HUES64 (cell line): ENCODE measurements at regions not wholly inside any gene's neighbourhood (a gene's known extent, or its start where the extent isn't known, plus 50 kb on each side); places are given as distances from the start of the nearest gene placed in this dataset.

ENCODE experiments used
- H3K27ac ChIP-seq: 2 replicates; pipeline ENCODE4 v1.7.0; 2013; ENCODE audit warnings: low read depth, low read length, inconsistent platforms
- H3K27me3 ChIP-seq: 2 replicates; pipeline ENCODE4 v1.6.1; 2013; ENCODE audit warnings: mild to moderate bottlenecking, low read length; ENCODE audit not compliant: insufficient read depth
- H3K36me3 ChIP-seq: 2 replicates; pipeline ENCODE4 v1.6.1; 2013; ENCODE audit warnings: mild to moderate bottlenecking, low read length; ENCODE audit not compliant: insufficient read depth
- H3K4me1 ChIP-seq: 2 replicates; pipeline ENCODE4 v1.6.1; 2013; ENCODE audit warnings: mild to moderate bottlenecking, low read length, moderate library complexity; ENCODE audit not compliant: insufficient read depth
- H3K4me3 ChIP-seq: 2 replicates; pipeline ENCODE4 v1.5.1; 2013; ENCODE audit warnings: mild to moderate bottlenecking, low read length, moderate library complexity
- H3K9ac ChIP-seq: 2 replicates; pipeline ENCODE4 v1.6.1; 2013; ENCODE audit warnings: mild to moderate bottlenecking, low read depth, low read length
- H3K9me3 ChIP-seq: 2 replicates; pipeline ENCODE4 v1.6.1; 2013; ENCODE audit warnings: low read depth, low read length; ENCODE audit not compliant: insufficient read depth
- WGBS: fragments of 150-250, 120-280 bp; methylation state at CpG from one replicate; pipeline ENCODE4 v1.1.7; 2013; ENCODE audit warnings: missing lambda C conversion rate; 5-methylcytosine and 5-hydroxymethylcytosine counted together

DNA sequence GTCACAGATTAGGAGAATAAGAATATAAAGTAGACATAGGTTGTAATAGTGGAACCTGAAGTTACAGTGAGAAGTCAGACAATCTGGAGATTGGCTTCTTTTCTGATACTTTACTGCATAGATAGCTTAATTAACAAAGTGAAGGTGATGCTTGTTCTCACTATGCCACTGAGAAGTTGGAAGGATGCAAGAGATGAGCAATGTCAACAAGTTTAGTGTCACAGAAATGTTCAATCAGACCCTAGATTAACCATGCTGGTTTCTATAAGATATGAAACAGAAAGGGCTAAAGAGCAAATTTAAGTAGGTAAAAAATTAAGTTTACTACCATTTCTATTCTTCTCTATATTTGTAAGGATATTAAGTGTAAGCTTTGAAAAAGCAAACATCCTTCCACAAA is 838.6 kb upstream of the SORCS1 start:
- no peak overlapping the region for H3K4me3 ChIP-seq
- H3K4me1 ChIP-seq, result no peaks in the 10 kb centered on the region
- no peak overlapping the region for H3K9ac ChIP-seq
- peaks cover 11% of the 10 kb centered on the region; the same call in 1 of the 2 replicates for H3K9me3 ChIP-seq
- H3K27ac ChIP-seq, result no peak overlapping the region
- no peaks in the 10 kb centered on the region for H3K36me3 ChIP-seq
- no peaks in the 10 kb centered on the region for H3K27me3 ChIP-seq

DNA sequence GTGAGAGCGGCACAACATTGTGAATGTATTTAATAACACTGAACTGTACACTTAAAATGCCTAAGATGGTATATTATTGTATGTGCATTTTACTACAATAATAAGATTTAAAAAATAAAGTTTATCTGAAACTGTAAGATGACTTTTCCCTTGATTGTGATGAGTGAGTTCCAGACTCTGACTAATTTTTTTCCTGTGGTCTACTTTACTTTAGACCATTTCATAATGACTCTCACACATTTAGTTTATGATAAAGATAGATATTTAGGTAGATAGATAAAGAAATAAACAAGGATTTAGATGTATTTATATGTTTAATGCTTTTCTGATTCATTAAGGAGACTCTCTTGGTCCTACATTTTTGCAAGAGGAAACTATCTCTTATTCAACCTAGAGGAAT is 835.9 kb upstream of the SORCS1 start:
- WGBS, result no CpG with 5 or more reads among the region's 1 CpG

DNA sequence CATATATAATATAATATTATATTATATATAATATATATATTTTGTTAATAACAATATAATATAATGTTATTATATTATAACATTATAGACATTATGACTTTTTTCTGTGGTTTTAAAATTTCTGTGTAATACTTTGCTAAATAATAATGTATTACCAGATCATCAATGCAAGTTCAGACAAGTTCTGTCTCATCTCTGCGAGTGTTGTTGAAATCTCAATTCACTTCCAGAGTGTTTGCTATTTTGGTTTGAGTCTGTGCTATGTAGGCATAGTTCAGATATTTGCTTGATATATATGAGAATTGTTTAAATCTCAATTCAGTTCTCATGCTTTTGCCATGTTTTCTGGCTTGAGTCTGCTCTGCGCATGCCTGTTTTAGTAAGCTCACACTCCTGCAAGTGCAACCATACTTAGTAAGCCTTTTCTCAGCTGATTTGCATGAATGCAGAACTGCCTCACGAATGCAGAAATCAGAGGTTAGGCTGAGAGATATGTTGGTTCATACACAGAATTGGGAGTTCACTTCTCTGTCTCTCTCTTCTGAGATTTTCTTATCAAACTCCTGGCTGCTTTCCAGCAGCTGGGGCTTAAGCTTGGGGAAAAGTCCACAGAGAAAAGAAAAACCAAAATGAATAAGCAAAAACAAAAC is 830.2 kb upstream of the SORCS1 start:
- Histone ChIP-seq H3K4me1 (no peaks in the 10 kb centered on the region), H3K27me3 (no peaks in the 10 kb centered on the region), H3K9ac (no peak overlapping the region), H3K27ac (no peak overlapping the region), H3K9me3 (no peaks in the 10 kb centered on the region), H3K4me3 (no peak overlapping the region), H3K36me3 (no peaks in the 10 kb centered on the region)
- WGBS, result 86% methylated on average over 3 of the region's 3 CpGs

More for the DNA sequence above, 835.9 kb upstream of the SORCS1 start:
- no peaks in the 10 kb centered on the region for H3K36me3 ChIP-seq
- H3K4me1 ChIP-seq, result no peaks in the 10 kb centered on the region
- H3K4me3 ChIP-seq, result no peak overlapping the region
- H3K9me3 ChIP-seq, result no peaks in the 10 kb centered on the region
- H3K27me3 ChIP-seq, result no peaks in the 10 kb centered on the region
- no peak overlapping the region for H3K9ac ChIP-seq
- H3K27ac ChIP-seq, result no peak overlapping the region

DNA sequence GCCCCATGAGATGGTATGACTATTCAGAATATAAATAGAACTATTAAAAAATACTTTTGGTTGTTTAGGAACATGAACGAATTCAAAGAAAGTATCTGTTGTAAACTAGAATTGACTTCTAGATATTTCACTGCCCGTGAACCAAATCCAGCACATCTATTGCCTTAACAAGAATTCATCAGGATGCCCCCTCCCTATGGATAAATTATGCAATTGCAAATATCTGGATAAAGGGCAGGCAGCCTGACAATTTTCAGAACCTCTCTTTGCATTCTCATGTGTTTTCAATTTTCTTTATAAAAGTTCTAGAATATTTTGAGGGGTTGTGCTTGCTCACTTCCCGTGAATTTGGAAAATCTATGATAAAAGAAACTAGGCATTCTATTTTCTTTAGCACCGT is 822.1 kb upstream of the SORCS1 start:
- Histone ChIP-seq H3K27ac (no peak overlapping the region), H3K9ac (no peak overlapping the region), H3K27me3 (no peaks in the 10 kb centered on the region), H3K4me3 (no peak overlapping the region), H3K4me1 (no peaks in the 10 kb centered on the region), H3K36me3 (no peaks in the 10 kb centered on the region), H3K9me3 (no peaks in the 10 kb centered on the region)
- WGBS, result 90% methylated on average over 2 of the region's 4 CpGs

DNA sequence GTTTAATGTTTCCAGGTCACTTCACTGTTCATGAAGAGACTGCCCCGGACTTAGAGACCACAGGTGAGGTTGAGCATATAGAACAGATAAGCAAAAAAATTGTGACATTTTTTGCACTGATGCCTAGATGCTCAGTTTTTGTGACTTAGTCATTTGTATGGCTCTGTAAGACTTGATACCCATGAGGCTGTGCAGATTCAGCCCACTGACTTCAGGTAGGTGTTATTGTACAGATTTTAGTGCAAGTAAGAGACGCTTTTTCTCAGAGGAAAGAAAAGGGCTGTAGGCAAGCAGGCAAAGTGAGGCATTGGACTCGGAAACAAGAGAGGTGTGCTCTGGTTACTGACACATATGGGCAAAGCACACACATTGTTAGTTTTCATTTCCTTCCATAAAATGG is 820.1 kb upstream of the SORCS1 start:
- H3K27me3 ChIP-seq, result no peaks in the 10 kb centered on the region
- 95% methylated on average over 3 of the region's 3 CpGs for WGBS
- no peaks in the 10 kb centered on the region for H3K4me1 ChIP-seq
- no peak overlapping the region for H3K4me3 ChIP-seq
- H3K9me3 ChIP-seq, result no peaks in the 10 kb centered on the region
- H3K27ac ChIP-seq, result no peak overlapping the region
- no peak overlapping the region for H3K9ac ChIP-seq
- no peaks in the 10 kb centered on the region for H3K36me3 ChIP-seq

DNA sequence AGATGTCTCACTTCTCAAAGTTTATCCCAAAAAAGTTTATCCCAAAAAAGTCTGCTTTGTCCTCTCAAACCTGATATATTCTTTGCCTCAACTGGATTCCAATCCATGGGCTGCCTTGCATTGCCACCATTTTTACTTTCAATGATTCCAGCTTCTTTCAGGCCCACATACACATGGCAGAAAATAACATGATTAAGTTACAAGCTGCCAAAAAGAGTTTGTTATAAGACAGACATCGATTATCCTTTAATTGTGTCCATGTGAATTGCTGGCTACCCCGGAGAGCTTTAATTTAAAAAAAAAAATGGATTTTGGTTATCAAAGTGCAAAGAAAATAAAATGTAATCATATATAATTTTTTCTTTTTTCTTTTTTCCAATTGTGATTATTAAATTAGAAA is 819.6 kb upstream of the SORCS1 start:
- H3K27me3 ChIP-seq, result no peaks in the 10 kb centered on the region
- H3K9me3 ChIP-seq, result no peaks in the 10 kb centered on the region
- 96% methylated on average over 2 of the region's 2 CpGs for WGBS
- H3K4me3 ChIP-seq, result no peak overlapping the region
- no peak overlapping the region for H3K9ac ChIP-seq
- H3K36me3 ChIP-seq, result no peaks in the 10 kb centered on the region
- H3K27ac ChIP-seq, result no peak overlapping the region
- H3K4me1 ChIP-seq, result no peaks in the 10 kb centered on the region

DNA sequence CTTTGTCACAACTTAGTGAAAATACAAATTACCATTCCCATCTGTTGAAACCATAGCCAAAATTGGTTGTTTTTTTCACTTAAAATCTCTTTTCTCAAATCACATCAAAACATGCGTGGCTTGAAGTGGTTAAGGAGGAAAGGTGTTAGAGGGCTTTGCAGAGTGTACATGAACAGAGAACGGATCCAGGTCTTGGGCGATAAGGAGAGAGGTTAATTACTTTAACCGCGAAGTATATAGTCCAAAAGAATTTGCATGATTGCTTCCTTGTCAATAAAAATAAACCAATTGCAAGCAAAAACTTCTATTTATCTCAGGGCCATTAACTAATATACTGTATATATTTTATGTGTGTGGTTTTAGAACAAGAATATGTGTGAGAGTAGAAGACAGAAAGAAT is 813.9 kb upstream of the SORCS1 start:
- WGBS, result 95% methylated on average over 5 of the region's 5 CpGs
- H3K9me3 ChIP-seq, result no peaks in the 10 kb centered on the region

DNA sequence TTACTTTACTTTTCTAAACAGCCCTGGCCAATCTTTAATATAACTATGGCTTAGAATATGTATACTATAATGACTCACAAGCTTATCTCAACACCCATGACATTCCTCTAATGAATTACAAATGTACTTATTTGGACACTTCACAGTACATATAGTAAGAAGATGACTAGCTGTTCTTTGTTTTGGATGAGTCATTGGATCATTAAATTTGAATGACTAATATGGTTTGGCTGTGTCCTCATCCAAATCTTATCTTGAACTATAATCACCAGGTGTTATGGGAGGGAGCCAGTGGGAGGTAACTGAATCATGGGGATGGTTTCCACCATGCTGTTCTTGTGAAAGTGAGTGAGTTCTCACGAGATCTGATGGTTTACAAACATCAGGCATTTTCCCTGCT is 807.5 kb upstream of the SORCS1 start:
- no peaks in the 10 kb centered on the region for H3K36me3 ChIP-seq
- no peak overlapping the region for H3K9ac ChIP-seq
- H3K27ac ChIP-seq, result no peak overlapping the region
- H3K27me3 ChIP-seq, result no peaks in the 10 kb centered on the region
- 82% methylated on average over 1 of the region's 1 CpG for WGBS
- H3K9me3 ChIP-seq, result no peaks in the 10 kb centered on the region
- H3K4me3 ChIP-seq, result no peak overlapping the region
- H3K4me1 ChIP-seq, result no peaks in the 10 kb centered on the region

More for the DNA sequence above, 813.9 kb upstream of the SORCS1 start:
- H3K36me3 ChIP-seq, result no peaks in the 10 kb centered on the region
- H3K9ac ChIP-seq, result no peak overlapping the region
- no peak overlapping the region for H3K27ac ChIP-seq
- H3K4me1 ChIP-seq, result no peaks in the 10 kb centered on the region
- H3K27me3 ChIP-seq, result no peaks in the 10 kb centered on the region
- no peak overlapping the region for H3K4me3 ChIP-seq

DNA sequence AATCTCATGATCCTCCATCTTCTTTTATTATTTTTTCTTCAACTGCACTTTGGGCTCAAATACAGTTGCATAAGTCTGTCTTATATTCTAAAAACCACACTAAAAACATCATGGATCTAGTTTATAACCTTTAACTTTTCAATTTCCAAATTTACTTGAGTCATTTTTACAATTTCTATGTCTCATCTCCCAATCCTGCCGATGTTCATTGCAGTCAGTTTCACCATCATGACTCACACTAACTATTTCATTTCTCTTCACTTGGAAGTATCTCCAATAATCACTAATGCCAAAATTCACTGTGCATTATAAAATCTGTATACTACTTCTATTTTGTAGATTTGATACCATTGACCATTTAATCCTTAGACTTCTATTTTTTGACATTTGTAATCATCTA is 806.9 kb upstream of the SORCS1 start:
- no peaks in the 10 kb centered on the region for H3K9me3 ChIP-seq
- no peak overlapping the region for H3K27ac ChIP-seq
- WGBS, result 98% methylated on average over 1 of the region's 1 CpG
- H3K27me3 ChIP-seq, result no peaks in the 10 kb centered on the region
- H3K9ac ChIP-seq, result no peak overlapping the region
- H3K36me3 ChIP-seq, result no peaks in the 10 kb centered on the region
- no peaks in the 10 kb centered on the region for H3K4me1 ChIP-seq
- H3K4me3 ChIP-seq, result no peak overlapping the region

DNA sequence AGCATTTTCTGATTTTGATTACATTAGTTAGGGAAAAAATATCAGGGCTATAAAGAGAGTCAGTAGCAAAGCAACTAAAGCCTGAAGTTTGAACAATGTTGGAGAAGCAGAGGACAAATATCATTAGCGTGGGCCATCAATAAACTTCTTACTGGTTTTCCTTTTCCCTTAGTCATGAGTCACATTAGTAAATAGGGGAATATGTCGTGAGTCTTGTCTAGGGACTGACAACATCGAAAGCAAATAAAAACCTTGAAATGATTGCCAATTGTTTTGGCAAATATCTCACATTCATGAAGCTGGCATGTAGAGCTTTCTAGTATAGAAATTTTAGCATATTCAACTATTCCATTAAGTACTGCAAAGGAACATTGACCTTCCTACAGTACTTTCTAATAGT is 806.0 kb upstream of the SORCS1 start:
- Histone ChIP-seq H3K9ac (no peak overlapping the region), H3K27ac (no peak overlapping the region), H3K4me3 (no peak overlapping the region), H3K27me3 (no peaks in the 10 kb centered on the region), H3K9me3 (no peaks in the 10 kb centered on the region), H3K4me1 (no peaks in the 10 kb centered on the region), H3K36me3 (no peaks in the 10 kb centered on the region)
- WGBS, result 91% methylated on average over 3 of the region's 3 CpGs

DNA sequence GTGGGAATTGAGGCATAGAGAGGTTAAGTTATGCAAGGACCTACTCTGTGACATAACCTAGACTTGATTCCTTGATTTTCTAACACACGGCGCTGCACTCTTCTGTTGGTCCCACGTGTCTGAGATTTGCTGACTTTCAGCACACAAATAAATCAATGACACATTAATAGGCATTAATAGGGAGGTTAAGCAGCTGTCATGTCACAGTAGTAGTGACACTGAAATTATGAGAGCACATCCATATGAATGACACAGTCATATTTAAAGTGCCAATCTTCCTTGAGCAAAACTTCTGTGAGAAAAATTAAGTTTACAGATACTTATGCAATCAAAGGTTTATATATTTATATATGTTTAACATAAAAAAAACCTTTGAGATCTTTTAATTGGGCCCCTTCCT is 805.4 kb upstream of the SORCS1 start:
- 89% methylated on average over 3 of the region's 3 CpGs for WGBS
- H3K27me3 ChIP-seq, result no peaks in the 10 kb centered on the region
- H3K4me1 ChIP-seq, result no peaks in the 10 kb centered on the region

DNA sequence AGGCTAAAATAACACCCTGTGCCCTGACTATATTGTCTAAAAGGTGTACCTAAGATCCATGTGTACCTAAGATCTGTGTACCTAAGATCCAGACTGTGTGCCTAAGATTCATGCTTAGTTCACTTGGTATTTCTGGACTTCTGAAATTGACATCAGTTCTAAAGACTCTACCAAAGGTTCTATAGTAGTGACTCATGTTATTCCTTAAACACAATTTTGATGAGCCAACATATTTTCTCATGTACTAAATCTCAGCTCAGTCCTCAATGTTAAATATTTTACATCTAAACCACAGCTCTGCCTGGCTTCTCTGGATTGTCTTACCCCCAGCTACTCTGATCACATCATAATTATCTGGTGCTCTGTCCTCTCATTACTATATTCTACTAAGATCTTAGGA is 802.3 kb upstream of the SORCS1 start:
- Histone ChIP-seq H3K27me3 (no peaks in the 10 kb centered on the region), H3K4me1 (no peaks in the 10 kb centered on the region), H3K4me3 (no peak overlapping the region), H3K9ac (no peak overlapping the region), H3K9me3 (no peaks in the 10 kb centered on the region), H3K36me3 (no peaks in the 10 kb centered on the region), H3K27ac (no peak overlapping the region)

More for the DNA sequence above, 805.4 kb upstream of the SORCS1 start:
- Histone ChIP-seq H3K4me3 (no peak overlapping the region), H3K36me3 (no peaks in the 10 kb centered on the region), H3K9ac (no peak overlapping the region), H3K27ac (no peak overlapping the region), H3K9me3 (no peaks in the 10 kb centered on the region)
